Endothelial cell of umbilical vein (primary cell): ENCODE measurements at regions not wholly inside any gene's neighbourhood (a gene's known extent, or its start where the extent isn't known, plus 50 kb on each side); places are given as distances from the start of the nearest gene placed in this dataset.

Experiments
- BruUV-seq: library from RNA; stranded (reverse); fragments of 400-500 nt; replicated peaks from 2 replicates; lab custom pipeline; 2021; lab: Mats Ljungman, UMichigan
- CTCF ChIA-PET: fragments of 300-600, 350-600 bp; sonication (Branson Sonifier 250); formaldehyde crosslinking; loops from one replicate; lab custom pipeline; 2021; ENCODE audit warnings: antibody characterized with exemption, inconsistent platforms; lab: Charles Lee
- POLR2A ChIA-PET: fragments of 300-600, 350-600 bp; sonication (Branson Sonifier 250); formaldehyde crosslinking; loops from one replicate; lab custom pipeline; 2021; ENCODE audit warnings: antibody characterized with exemption, inconsistent platforms; lab: Charles Lee
- DNase-seq: peaks from one replicate; pipeline ENCODE4 v3.0.0-alpha.2; 2011; ENCODE audit warnings: low read depth, low spot score
- FAIRE-seq: peaks from 2 replicates; lab custom pipeline; 2011; peaks lifted over from hg19 to GRCh38; lab: Jason Lieb, UNC
- H2AFZ ChIP-seq: 2 replicates; pipeline ENCODE4 v1.6.0; 2012; ENCODE audit warnings: low read depth, low read length, control low read depth, inconsistent platforms
- H3K27ac ChIP-seq: 2 replicates; pipeline ENCODE4 v1.5.1; 2011; ENCODE audit warnings: low read depth, mild to moderate bottlenecking, control low read depth, low read length, moderate library complexity; ENCODE audit not compliant: insufficient read depth
- H3K27me3 ChIP-seq, 2 experiments: 2 replicates each; pipeline versions ENCODE4 v1.6.0 to v1.6.1; 2011; ENCODE audit warnings: low read length in 2 of 2, mixed read lengths in 1 of 2; ENCODE audit not compliant: control insufficient read depth in 2 of 2, insufficient read depth in 2 of 2
- H3K36me3 ChIP-seq, 2 experiments: 2 replicates in 1 of 2; 3 replicates in 1 of 2; pipeline ENCODE4 v1.5.1; 2011; ENCODE audit warnings: low read length in 2 of 2, mild to moderate bottlenecking in 1 of 2, moderate library complexity in 1 of 2; ENCODE audit not compliant: control insufficient read depth in 2 of 2, insufficient read depth in 2 of 2; ENCODE audit errors: extremely low read depth in 1 of 2
- H3K4me1 ChIP-seq: 3 replicates; pipeline ENCODE4 v1.5.1; 2011; ENCODE audit warnings: mild to moderate bottlenecking, low read length; ENCODE audit not compliant: control insufficient read depth, insufficient read depth; ENCODE audit errors: extremely low read depth
- H3K4me2 ChIP-seq: 2 replicates; pipeline ENCODE4 v1.6.1; 2011; ENCODE audit warnings: low read length, control low read depth, mixed read lengths; ENCODE audit not compliant: insufficient read depth
- H3K4me3 ChIP-seq, 3 experiments: fragments of 200-600 bp in 1 of 3; sonication (generic), shearing (Covaris generic) in 1 of 3; replicated peaks in 1 of 3; 2 replicates each; pipeline ENCODE4 v1.5.1; 2011 to 2016; ENCODE audit warnings: control low read depth in 3 of 3, low read length in 3 of 3, mild to moderate bottlenecking in 2 of 3, inconsistent platforms in 1 of 3, low read depth in 1 of 3, moderate library complexity in 1 of 3; ENCODE audit not compliant: insufficient read depth in 1 of 3
- H3K79me2 ChIP-seq: 2 replicates; pipeline ENCODE4 v1.6.0; 2012; ENCODE audit warnings: low read length, inconsistent platforms; ENCODE audit not compliant: control insufficient read depth, insufficient read depth
- H3K9ac ChIP-seq: replicated peaks from 2 replicates; pipeline ENCODE3; 2011; ENCODE audit warnings: low read length, control low read depth; ENCODE audit not compliant: insufficient read depth; ENCODE audit errors: extremely low read depth
- H3K9me1 ChIP-seq: replicated peaks from 3 replicates; pipeline ENCODE4 v1.6.0; 2011; ENCODE audit warnings: mild to moderate bottlenecking, low read length; ENCODE audit not compliant: control insufficient read depth, insufficient read depth; ENCODE audit errors: extremely low read depth
- H3K9me3 ChIP-seq: replicated peaks from 2 replicates; pipeline ENCODE4 v1.5.1; 2012; ENCODE audit warnings: low read length, inconsistent platforms; ENCODE audit not compliant: control insufficient read depth, insufficient read depth
- H4K20me1 ChIP-seq: replicated peaks from 2 replicates; pipeline ENCODE3; 2011; ENCODE audit warnings: mild to moderate bottlenecking, low read length; ENCODE audit not compliant: control insufficient read depth, insufficient read depth; ENCODE audit errors: extremely low read depth
- FOS ChIP-seq: IDR thresholded peaks from 2 replicates; pipeline ENCODE4 v1.6.1; 2011; ENCODE audit warnings: mild to moderate bottlenecking, low read length, moderate library complexity, borderline replicate concordance; ENCODE audit not compliant: insufficient read depth
- GATA2 ChIP-seq: IDR thresholded peaks from 2 replicates; pipeline ENCODE4 v1.7.0; 2011; ENCODE audit warnings: low read depth, mild to moderate bottlenecking, moderate library complexity, mixed read lengths, low read length; ENCODE audit not compliant: insufficient read length, insufficient read depth
- JUN ChIP-seq: IDR thresholded peaks from 2 replicates; pipeline ENCODE4 v1.6.1; 2011; ENCODE audit warnings: borderline replicate concordance, low read depth; ENCODE audit not compliant: insufficient read length, insufficient read depth
- MYC ChIP-seq: IDR thresholded peaks from one replicate; pipeline ENCODE4 v1.6.1; 2011; ENCODE audit warnings: mild to moderate bottlenecking, low read depth, low read length
- POLR2A ChIP-seq: IDR thresholded peaks from 2 replicates; pipeline ENCODE4 v1.6.1; 2012; ENCODE audit warnings: low read depth, mild to moderate bottlenecking, control low read depth, low read length
- POLR2AphosphoS5 ChIP-seq: IDR thresholded peaks from 2 replicates; pipeline ENCODE4 v1.6.1; 2012; ENCODE audit warnings: low read depth, mild to moderate bottlenecking, control low read depth, low read length, moderate library complexity; ENCODE audit not compliant: insufficient read depth
- dilution Hi-C: fragments of 300-500 bp; cut with MboI; formaldehyde crosslinking; loops from one replicate; pipeline ENCODE4 v1.15.0; 2019; ENCODE audit warnings: low sequenced_read_pairs; ENCODE audit not compliant: extremely low pct_ligation_motif_present
- intact Hi-C: fragments of 100-400 bp; cut with micrococcal nuclease; formaldehyde crosslinking; loops from one replicate; pipeline ENCODE4 v1.10.0; 2022
- TF ChIP-seq, protein P1 (sequence below): IDR thresholded peaks from 2 replicates; pipeline ENCODE4 v1.6.1; 2011; ENCODE audit not compliant: insufficient read depth, insufficient read length

DNA sequence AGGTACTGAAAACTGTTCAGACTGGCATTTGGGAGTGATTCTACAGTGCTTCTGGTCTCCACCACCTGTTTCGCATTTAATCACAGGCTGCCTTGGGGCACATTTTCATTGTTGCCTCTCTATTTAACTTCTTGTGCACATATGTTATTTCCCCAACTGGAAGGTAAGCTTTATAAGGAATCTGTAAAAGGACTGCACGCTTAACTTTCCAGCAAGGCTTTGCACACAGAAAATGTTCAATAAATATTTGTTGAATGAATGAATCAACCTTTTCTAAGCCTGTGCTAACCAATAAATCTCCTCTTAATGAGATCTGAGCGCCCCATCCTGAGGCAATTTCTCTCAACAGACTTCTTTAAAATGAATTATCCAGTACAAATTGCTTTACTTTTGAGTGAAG, 84.3 kb upstream of the ARHGAP29 start:
- Histone ChIP-seq H3K79me2 (no peaks in the 10 kb centered on the region), H3K36me3 (no peaks in the 10 kb centered on the region), H3K9me3 (no peaks in the 10 kb centered on the region), H3K4me2 (no peak overlapping the region), H3K4me1 (peaks cover 87% of the 10 kb centered on the region), H3K27me3 (no peaks in the 10 kb centered on the region), H4K20me1 (no peaks in the 10 kb centered on the region), H3K4me3 (no peak overlapping the region), H3K9ac (no peak overlapping the region), H3K27ac (peak overlapping the region; percentile 99), H3K9me1 (no peaks in the 10 kb centered on the region), H2AFZ (no peak overlapping the region)
- intact Hi-C loops: no loop called here
- no peak for FAIRE-seq
- no peak for TF ChIP-seq MYC
- TF ChIP-seq JUN: no peak
- TF ChIP-seq, protein P1, sequence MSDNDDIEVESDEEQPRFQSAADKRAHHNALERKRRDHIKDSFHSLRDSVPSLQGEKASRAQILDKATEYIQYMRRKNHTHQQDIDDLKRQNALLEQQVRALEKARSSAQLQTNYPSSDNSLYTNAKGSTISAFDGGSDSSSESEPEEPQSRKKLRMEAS: no peak
- no peak for TF ChIP-seq GATA2
- TF ChIP-seq FOS: no peak
- no peak for TF ChIP-seq POLR2AphosphoS5
- TF ChIP-seq POLR2A: no peak
- ChIA-PET CTCF (interaction anchor here (1.4 to 2.4 kb wide), 2 partner anchors 25 to 61 kb away, joined by 3 to 6 read pairs; no protein-coding TSS in a partner anchor), POLR2A (interaction anchor here (0.7 kb wide), 1 partner anchor 84 kb away, joined by 3 read pairs; the partner anchor contains the start of gene ARHGAP29)
- dilution Hi-C loops: no loop called here
- DNase-seq: no peak
- no TSS peak for BruUV-seq
